ENCODE measurements at regions not wholly inside any gene's neighbourhood (a gene's known extent, or its start where the extent isn't known, plus 50 kb on each side); places are given as distances from the start of the nearest gene placed in this dataset.
"Not testable (repeated sequence)": the region's sequence is repeated elsewhere in the genome, so short reads cannot be mapped to it uniquely, and the experiment has no call there.

DNA sequence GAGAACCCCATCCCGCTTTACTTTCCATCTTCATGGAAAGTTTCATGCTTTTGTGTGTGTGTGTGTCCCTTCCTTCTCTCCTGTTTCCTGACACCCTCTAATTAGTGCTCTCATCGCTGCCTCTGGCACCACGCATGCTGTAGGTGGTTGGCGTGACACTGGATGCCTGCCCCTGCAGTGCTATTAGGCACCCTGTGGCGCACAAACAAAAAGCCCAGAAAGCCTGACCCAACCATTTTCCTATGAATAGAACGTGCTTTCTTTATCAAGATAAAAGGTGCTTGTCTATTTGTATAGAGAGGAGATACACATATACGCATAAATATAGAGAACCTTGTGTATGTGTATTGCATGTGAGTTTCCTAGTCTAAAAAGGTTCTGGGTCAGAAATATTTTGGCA, 120.8 kb upstream of the CDCA7L start:
- DNase-seq = no peak

DNA sequence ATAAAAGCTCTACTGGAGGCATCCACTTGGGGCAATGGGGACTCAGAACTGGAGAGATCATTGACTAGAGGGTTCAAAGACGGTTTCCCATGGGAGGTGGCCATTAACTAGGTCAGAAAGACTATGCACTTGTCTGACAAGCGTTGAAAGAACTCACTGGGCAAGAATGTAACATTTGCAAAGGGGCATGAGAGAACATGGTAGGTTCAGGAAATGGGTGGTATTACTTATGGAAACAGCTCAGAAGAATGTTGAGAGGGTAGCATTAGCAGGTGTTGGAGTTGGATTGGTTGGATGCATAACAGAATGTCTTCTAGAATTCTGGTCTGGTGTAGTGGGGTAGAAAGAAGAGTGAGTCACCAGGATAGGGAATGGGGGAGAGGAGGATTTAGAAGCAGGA, 119.1 kb upstream of the CDCA7L start:
- DNase-seq = no peak

- no peak for DNase-seq
Measured at GRCh38 chr7:22061775-22062174, 116.1 kb upstream of the CDCA7L start.

DNA sequence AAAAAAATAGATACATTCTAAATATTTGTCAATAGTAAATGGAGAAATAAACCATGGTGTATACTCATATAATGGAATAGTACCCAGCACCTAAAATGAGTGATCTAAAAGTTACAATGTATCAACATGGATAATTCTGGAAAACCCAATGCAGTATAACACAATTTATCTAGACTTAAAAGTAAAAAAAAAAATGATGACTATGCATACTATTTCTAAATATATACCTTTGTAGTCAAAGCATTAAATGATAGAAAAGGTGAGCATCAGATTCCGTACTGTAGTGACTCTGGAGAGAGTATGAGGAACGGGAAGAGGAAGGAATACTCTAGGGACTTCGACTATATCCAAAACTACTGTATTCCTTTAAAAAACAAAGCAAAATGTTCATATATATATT, 115.2 kb upstream of the CDCA7L start:
- no peak for DNase-seq

DNA sequence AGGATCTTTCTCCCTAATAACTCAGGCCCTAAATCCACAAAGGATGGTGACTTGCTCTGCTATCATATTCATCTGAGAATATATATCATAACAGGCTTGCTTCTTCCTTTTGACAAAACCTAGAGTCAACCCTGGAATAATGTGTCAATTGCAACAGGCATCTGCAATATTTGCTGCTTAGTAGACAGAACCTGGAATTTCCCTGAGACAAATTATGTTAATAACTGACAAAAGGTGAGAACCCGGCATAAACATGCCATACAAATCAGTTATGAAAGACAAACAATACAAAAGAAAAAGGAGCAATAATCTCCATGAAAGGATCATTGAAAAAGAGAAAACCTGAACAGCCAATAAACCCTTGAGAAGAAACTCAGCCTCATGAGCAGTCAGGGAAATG, 114.5 kb upstream of the CDCA7L start:
- DNase-seq = no peak

DNA sequence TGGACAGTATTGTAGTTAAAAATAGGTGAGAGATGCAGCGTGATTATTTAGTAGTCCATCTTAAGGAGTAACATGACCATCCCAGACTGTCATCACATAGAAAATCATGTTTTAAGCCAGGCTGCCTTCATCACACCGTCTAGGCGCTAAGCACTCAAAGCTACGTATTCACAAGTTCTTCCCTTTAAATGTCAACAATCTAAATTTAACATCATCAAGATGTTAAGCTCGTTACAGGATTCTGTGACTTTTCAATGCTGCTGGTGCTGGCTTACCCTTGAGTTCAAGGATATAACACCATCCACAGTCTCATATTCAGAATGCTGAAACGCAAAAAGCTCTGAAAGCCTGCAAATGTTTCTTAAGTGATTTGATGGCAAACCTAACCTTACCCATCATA, 109.5 kb upstream of the CDCA7L start:
- no peak for DNase-seq

- DNase-seq = no peak
Measured at GRCh38 chr7:22052674-22053365, 107.1 kb upstream of the CDCA7L start.

DNA sequence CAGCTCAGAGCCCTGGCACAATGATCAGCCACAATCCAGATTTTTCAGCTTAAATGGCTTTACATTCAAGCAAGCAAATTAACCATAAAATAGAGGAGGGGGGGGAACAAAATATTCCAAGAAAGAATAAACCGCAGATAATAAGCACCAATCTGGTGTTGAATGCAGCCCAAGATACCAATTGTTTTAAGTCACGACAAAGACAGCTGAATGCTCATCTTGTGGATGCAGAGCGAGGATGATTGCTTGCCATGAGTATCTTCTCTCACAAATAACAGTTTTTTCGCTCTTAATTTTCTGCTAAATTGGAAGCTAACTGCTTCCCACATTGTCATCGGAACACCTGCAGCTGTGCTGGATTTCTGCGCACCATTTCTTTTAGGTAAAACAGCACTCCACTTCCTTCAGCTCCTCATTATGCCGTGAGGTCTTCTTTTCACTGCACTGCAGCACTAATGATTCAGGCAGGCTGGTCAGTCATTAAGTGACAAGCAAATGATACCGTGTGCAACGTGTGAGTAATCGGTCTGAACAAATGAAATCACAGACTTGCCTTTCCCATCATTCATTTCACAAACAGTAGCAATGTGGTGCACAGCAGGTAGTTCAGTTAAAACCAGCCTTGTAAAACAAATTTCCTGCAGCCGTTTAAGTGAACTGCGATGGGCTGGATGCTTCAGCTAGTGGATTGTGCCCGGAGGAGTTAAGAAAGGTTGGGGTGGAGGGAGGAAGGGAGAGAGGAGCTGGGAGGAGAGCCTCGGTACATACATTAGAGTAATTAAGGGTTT, 106.4 kb upstream of the CDCA7L start:
- no peak for DNase-seq

- DNase-seq = no peak
Measured at GRCh38 chr7:22049766-22050500, 104.2 kb upstream of the CDCA7L start.

- DNase-seq = no peak
Measured at GRCh38 chr7:22043367-22043766, 97.7 kb upstream of the CDCA7L start.

DNA sequence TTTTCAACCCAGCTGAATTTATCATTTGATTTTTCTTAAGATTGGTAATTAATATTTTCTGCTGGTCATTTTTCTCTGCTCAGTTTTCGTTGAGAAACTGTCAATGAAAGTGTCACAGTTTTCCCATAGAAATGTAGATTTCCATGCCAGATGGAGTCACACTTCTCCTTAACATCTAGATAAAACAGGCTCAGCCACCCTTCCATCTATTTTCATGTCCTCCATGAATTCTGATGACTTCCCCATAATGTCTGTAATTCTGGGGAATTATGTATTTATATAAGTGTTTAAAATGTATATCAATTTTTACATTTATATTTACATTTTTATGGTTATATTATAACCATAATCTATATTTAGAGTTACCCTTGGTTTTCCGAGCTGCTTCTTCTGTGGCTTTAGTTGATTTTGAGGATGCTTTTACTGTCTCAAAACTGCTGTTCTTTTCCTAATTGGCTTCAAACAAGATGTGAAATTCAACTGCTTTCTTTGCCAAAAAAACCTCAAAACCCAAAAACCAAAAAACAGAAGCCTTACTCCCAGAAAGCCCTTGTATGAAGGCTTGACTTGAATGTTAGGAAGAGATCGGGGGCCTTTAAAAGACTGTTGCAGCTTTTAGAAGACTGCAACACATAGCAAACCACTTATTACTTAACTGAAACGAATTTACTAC, 95.4 kb upstream of the CDCA7L start:
- DNase-seq = no peak

GRCh38 chr7:22039670-22040069, 94.0 kb upstream of the CDCA7L start:
- no peak for DNase-seq

GRCh38 chr7:22032356-22032755, 86.7 kb upstream of the CDCA7L start:
- DNase-seq = not testable (repeated sequence)

- not testable (repeated sequence) for DNase-seq
Measured at GRCh38 chr7:22028656-22029055, 83.0 kb upstream of the CDCA7L start.

DNA sequence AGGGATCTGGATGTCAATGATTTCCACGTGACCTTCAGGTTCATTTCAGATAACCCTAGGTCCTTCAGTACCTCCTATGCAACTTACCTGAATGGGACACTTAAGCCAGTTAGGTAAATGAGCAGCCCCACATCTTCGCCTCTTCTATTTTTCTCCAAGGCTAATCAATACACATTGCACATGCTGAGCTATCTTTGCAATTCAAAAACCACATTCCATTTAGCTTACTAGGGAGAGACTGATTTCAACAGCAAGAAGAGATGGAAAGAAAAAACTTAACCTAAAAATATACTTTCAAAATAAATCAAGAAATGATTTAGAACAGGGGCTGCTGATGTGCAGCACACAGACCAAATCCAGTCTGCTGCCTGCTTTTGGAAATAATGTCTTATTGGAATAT, 81.8 kb upstream of the CDCA7L start:
- no peak for DNase-seq

DNA sequence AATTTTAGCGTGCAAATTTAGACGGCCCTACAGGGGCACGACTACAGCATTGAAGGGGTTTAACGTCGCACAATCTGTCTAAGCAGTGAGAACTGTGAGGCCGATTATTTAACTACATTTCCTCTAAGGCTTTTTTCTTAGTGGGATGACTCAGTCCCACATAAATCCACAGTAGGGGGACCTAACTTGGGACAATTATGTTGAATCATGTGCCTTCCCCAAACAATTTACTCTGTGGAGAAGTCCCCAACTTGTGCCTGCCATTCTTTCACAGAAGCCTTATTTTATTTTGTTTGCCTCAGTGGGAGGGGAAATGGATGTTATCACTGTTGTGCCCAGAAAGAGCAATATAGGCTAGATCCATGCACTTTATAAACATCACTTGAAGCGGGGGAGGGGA, 80.3 kb upstream of the CDCA7L start:
- no peak for DNase-seq

GRCh38 chr7:22025075-22025474, 79.4 kb upstream of the CDCA7L start:
- DNase-seq = no peak

- no peak for DNase-seq
Measured at GRCh38 chr7:22019931-22020330, 74.2 kb upstream of the CDCA7L start.

DNA sequence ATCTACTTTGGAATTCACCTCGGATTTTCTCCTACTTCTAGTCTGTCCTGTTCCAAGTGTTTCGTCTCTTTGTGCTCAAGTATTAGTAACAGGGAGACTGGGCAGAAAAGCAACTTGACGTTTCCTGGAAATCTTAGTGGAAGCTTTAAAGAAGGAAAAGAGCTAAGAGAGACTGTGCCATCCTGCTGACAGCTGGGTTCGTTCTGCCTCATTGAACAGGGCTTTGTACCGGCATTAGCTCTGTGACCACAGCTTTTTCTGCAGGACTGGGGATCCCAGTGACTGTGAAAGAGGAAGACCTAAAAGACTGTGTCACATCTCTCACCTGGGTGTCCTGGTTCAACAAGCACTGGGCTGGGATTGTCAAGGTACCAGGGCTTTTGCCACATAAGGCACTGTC, 70.8 kb upstream of the CDCA7L start:
- DNase-seq = no peak

- no peak for DNase-seq
Measured at GRCh38 chr7:22013711-22014110, 68.0 kb upstream of the CDCA7L start.

- no peak for DNase-seq
Measured at GRCh38 chr7:22008683-22009082, 63.0 kb upstream of the CDCA7L start.

- no peak for DNase-seq
Measured at GRCh38 chr7:22008087-22008486, 62.4 kb upstream of the CDCA7L start.

DNA sequence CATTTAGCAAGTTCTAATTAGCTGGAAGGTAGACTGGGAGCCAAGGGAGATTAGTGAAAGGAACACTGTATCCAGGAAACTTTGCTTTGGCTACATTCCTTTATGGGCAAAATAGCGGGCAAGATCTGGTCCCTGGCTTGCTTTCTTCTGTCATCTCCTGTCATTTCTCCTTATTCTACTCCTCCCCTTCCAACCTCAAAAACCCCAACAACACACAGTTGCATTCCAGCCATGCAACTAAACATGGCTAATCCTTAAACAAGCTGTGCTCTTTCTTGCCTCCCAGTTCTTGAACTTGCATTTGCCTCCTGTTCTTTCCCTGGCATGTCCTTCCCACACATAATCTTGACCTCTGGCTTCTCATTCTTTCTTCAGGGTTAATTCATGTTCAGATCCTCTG, 59.5 kb upstream of the CDCA7L start:
- DNase-seq = no peak

Measured in RPMI8226 (cell line).